Hepatocyte (in vitro differentiated cells): ENCODE measurements at regions not wholly inside any gene's neighbourhood (a gene's known extent, or its start where the extent isn't known, plus 50 kb on each side); places are given as distances from the start of the nearest gene placed in this dataset.

Experiments
- DNase-seq: peaks from one replicate; pipeline ENCODE4 v3.0.0-alpha.2; 2016; ENCODE audit warnings: low spot score
- H2AFZ ChIP-seq: fragments of 200-600 bp; sonication (generic); 2 replicates; pipeline ENCODE4 v1.6.0; 2016; ENCODE audit warnings: antibody characterized with exemption, mild to moderate bottlenecking
- H3K27ac ChIP-seq: fragments of 200-600 bp; sonication (generic); 2 replicates; pipeline ENCODE4 v1.5.1; 2016; ENCODE audit warnings: mild to moderate bottlenecking
- H3K27me3 ChIP-seq: fragments of 200-600 bp; sonication (generic); 2 replicates; pipeline ENCODE4 v1.6.1; 2016
- H3K36me3 ChIP-seq: fragments of 200-600 bp; sonication (generic); replicated peaks from 2 replicates; pipeline ENCODE4 v1.5.1; 2016; ENCODE audit warnings: low read depth; ENCODE audit not compliant: insufficient read depth
- H3K4me1 ChIP-seq: fragments of 200-600 bp; sonication (generic); 2 replicates; pipeline ENCODE4 v1.5.1; 2016; ENCODE audit warnings: mild to moderate bottlenecking, moderate library complexity; ENCODE audit not compliant: insufficient read depth
- H3K4me2 ChIP-seq: fragments of 200-600 bp; sonication (generic); 2 replicates; pipeline ENCODE4 v1.6.0; 2016
- H3K4me3 ChIP-seq: fragments of 200-600 bp; sonication (generic); 2 replicates; pipeline ENCODE4 v1.5.1; 2016; ENCODE audit warnings: mild to moderate bottlenecking
- H3K79me2 ChIP-seq: fragments of 200-600 bp; sonication (generic); 2 replicates; pipeline ENCODE4 v1.6.0; 2017; ENCODE audit warnings: mild to moderate bottlenecking
- H3K9me2 ChIP-seq: fragments of 200-600 bp; sonication (generic); replicated peaks from 2 replicates; pipeline ENCODE4 v1.6.0; 2017; ENCODE audit warnings: mild to moderate bottlenecking; ENCODE audit not compliant: insufficient read depth
- H3K9me3 ChIP-seq: fragments of 200-600 bp; sonication (generic); 2 replicates; pipeline ENCODE4 v1.5.1; 2016; ENCODE audit warnings: low read depth, mild to moderate bottlenecking
- H4K20me1 ChIP-seq: fragments of 200-600 bp; sonication (generic); 2 replicates; pipeline ENCODE4 v1.6.0; 2016; ENCODE audit warnings: mild to moderate bottlenecking; ENCODE audit not compliant: insufficient read depth, poor library complexity, severe bottlenecking
- EZH2 ChIP-seq: fragments of 200-600 bp; sonication (generic); IDR thresholded peaks from 2 replicates; pipeline ENCODE4 v1.6.1; 2016; ENCODE audit warnings: antibody characterized with exemption, mild to moderate bottlenecking, borderline replicate concordance
- EZH2phosphoT487 ChIP-seq: fragments of 200-600 bp; sonication (generic); IDR thresholded peaks from one replicate; pipeline ENCODE4 v1.6.1; 2018; ENCODE audit warnings: antibody characterized with exemption, mild to moderate bottlenecking, low read depth, moderate library complexity; ENCODE audit not compliant: unreplicated experiment, severe bottlenecking
- WGBS: methylation state at CpG from one replicate; pipeline ENCODE4 v1.1.6; 2016; ENCODE audit warnings: low lambda C conversion rate; ENCODE audit errors: missing lambda C conversion rate; 5-methylcytosine and 5-hydroxymethylcytosine counted together
- TF ChIP-seq, protein P1 (sequence below): fragments of 200-600 bp; sonication (generic); IDR thresholded peaks from 2 replicates; pipeline ENCODE4 v1.5.1; 2016; ENCODE audit warnings: antibody characterized with exemption, mild to moderate bottlenecking; ENCODE audit not compliant: poor library complexity

DNA sequence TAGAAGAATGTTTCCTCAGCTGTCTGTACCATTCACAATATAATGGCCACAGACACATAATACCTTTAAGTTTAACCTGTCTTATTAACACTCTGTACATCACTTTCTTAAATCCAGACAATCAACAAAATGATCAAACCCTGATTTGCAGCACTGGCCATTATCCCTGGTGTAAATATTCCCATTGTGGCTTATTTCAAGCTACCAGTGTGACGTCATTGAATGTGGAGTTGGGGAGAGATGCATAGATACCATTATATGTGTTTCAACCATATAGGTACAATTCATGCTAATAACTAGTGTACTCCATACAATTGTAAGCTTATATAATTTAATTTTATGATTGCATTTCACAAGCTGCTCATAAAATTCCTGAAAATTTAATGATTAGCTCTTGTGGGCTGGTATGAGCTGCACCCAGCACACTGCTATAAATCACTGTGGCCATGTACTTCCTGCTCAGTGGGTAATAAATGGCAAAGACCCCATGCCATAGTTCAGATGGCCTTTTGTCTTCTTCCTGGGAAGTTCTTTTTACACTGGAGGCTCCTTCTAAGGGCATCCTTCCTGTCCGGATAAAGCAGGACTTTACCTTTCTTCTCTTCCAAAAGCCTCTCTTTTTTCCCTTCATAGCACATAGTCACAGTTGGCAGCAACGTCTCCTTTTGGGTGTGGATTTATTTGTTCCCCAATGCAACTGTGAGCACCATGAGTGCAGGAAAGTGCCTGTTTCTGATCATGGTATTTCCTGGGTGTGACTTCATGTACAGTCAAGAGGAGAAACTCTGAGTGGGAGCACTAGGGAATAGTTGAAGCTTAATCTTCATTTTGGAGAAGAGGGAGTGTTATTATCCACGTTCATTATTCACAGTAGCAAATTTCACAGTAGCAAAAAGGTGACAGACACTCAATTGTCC is 87.8 kb downstream of the MIAT start:
- Histone ChIP-seq H3K79me2 (no peaks in the 10 kb centered on the region), H3K4me1 (no peaks in the 10 kb centered on the region), H3K27me3 (no peaks in the 10 kb centered on the region), H3K4me2 (no peak overlapping the region), H3K36me3 (no peaks in the 10 kb centered on the region), H2AFZ (no peak overlapping the region), H3K9me2 (no peaks in the 10 kb centered on the region), H3K4me3 (no peak overlapping the region), H3K9me3 (no peaks in the 10 kb centered on the region), H3K27ac (peak overlapping the region; percentile 18), H4K20me1 (no peaks in the 10 kb centered on the region)
- WGBS, result 78% methylated on average over 4 of the region's 4 CpGs
- TF ChIP-seq EZH2phosphoT487 (no peak), EZH2 (no peak)
- TF ChIP-seq, protein P1, sequence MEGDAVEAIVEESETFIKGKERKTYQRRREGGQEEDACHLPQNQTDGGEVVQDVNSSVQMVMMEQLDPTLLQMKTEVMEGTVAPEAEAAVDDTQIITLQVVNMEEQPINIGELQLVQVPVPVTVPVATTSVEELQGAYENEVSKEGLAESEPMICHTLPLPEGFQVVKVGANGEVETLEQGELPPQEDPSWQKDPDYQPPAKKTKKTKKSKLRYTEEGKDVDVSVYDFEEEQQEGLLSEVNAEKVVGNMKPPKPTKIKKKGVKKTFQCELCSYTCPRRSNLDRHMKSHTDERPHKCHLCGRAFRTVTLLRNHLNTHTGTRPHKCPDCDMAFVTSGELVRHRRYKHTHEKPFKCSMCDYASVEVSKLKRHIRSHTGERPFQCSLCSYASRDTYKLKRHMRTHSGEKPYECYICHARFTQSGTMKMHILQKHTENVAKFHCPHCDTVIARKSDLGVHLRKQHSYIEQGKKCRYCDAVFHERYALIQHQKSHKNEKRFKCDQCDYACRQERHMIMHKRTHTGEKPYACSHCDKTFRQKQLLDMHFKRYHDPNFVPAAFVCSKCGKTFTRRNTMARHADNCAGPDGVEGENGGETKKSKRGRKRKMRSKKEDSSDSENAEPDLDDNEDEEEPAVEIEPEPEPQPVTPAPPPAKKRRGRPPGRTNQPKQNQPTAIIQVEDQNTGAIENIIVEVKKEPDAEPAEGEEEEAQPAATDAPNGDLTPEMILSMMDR, result no peak
- no peak for DNase-seq

DNA sequence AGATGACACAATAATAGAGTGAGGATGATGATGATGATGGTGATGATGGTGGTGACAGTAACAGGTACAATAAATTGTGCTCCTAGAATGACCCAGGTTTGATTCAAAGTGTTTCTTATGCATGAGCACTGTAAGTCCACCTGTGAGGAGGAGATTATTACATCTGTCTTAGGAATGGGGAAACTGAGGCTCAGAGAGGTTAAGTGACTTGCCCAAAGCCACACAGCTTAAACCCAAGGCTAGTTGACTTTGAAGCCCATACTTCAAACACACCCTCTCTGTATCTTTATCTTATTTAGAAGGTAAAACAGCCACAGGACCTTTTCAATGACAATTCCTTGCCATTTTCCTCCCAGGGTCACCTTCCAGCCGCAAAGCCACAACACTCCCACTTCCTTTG is 88.9 kb downstream of the MIAT start:
- no peaks in the 10 kb centered on the region for H3K27me3 ChIP-seq
- H4K20me1 ChIP-seq, result no peaks in the 10 kb centered on the region
- no peak for DNase-seq
- TF ChIP-seq EZH2, result no peak
- TF ChIP-seq, protein P1, result no peak
- no peak for TF ChIP-seq EZH2phosphoT487
- no peaks in the 10 kb centered on the region for H3K36me3 ChIP-seq
- no peak overlapping the region for H2AFZ ChIP-seq
- H3K79me2 ChIP-seq, result no peaks in the 10 kb centered on the region
- H3K4me1 ChIP-seq, result no peaks in the 10 kb centered on the region
- no peak overlapping the region for H3K27ac ChIP-seq
- H3K4me3 ChIP-seq, result no peak overlapping the region
- no peak overlapping the region for H3K4me2 ChIP-seq
- WGBS, result 86% methylated on average over 1 of the region's 1 CpG
- no peaks in the 10 kb centered on the region for H3K9me2 ChIP-seq
- no peaks in the 10 kb centered on the region for H3K9me3 ChIP-seq

DNA sequence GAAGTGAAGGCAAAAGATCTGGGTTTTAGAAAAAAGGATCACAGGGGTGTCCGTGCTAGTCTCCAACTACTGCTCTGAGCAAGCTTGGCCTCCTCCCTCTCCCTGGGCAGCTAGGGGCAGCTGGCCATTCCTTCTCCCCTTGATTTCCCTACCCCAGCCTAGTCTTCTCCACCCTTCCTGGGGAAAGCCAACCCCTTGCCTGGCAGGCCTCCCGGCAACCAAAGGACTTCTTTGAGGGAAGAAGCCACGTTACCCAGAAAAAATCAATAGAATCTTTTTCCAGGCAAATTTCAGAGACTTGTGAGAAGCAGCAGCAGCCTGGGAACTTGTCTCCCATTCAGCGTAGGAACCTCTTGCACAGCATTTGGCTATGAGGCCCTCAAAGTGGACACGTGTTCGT is 91.5 kb downstream of the MIAT start:
- TF ChIP-seq, protein P1, result no peak
- TF ChIP-seq EZH2phosphoT487, result no peak
- no peak for TF ChIP-seq EZH2
- no peak for DNase-seq
- Histone ChIP-seq H4K20me1 (no peaks in the 10 kb centered on the region), H3K4me1 (no peaks in the 10 kb centered on the region), H3K36me3 (no peaks in the 10 kb centered on the region), H3K9me2 (no peaks in the 10 kb centered on the region), H2AFZ (no peak overlapping the region), H3K4me2 (no peak overlapping the region), H3K27ac (no peak overlapping the region), H3K9me3 (no peaks in the 10 kb centered on the region), H3K4me3 (no peak overlapping the region), H3K79me2 (no peaks in the 10 kb centered on the region), H3K27me3 (no peaks in the 10 kb centered on the region)
- WGBS, result 89% methylated on average over 6 of the region's 6 CpGs
